Activated CD8-positive, alpha-beta memory T cell treated with anti-CD3 and anti-CD28 coated beads, Interleukin-2, amount 10 ng/mL, durations not matched to agents 7 days and 5 days (primary cell): ENCODE measurements at regions not wholly inside any gene's neighbourhood (a gene's known extent, or its start where the extent isn't known, plus 50 kb on each side); places are given as distances from the start of the nearest gene placed in this dataset.
"Not testable (repeated sequence)": the region's sequence is repeated elsewhere in the genome, so short reads cannot be mapped to it uniquely, and the experiment has no call there.

Source experiments
- ATAC-seq: fragments of 150-1000 bp; cut with Tn5 transposase; one replicate; pipeline ENCODE4 v1.10.0; 2021; ENCODE audit warnings: moderate library complexity
- CTCF ChIA-PET: fragments of 350-600 bp; sonication (Branson Sonifier 250); formaldehyde crosslinking; loops from one replicate; lab custom pipeline; 2021; ENCODE audit warnings: antibody characterized with exemption; lab: Charles Lee
- DNase-seq: peaks from one replicate; pipeline ENCODE4 v3.0.0-alpha.2; 2020
- H3K27ac Mint-ChIP-seq: one replicate; pipeline ENCODE4 v1.8.0; 2021; ENCODE audit warnings: mild to moderate bottlenecking, mixed read lengths
- H3K27me3 Mint-ChIP-seq: one replicate; pipeline ENCODE4 v1.8.0; 2021; ENCODE audit warnings: mixed read lengths
- H3K36me3 Mint-ChIP-seq: one replicate; pipeline ENCODE4 v1.8.0; 2021; ENCODE audit warnings: mild to moderate bottlenecking, mixed read lengths
- H3K4me1 Mint-ChIP-seq: one replicate; pipeline ENCODE4 v1.8.0; 2021; ENCODE audit warnings: mixed read lengths
- H3K4me3 Mint-ChIP-seq: one replicate; pipeline ENCODE4 v1.8.0; 2021; ENCODE audit warnings: mild to moderate bottlenecking, moderate library complexity, mixed read lengths
- H3K9me3 Mint-ChIP-seq: one replicate; pipeline ENCODE4 v1.8.0; 2022; ENCODE audit warnings: low read depth, mixed read lengths

DNA sequence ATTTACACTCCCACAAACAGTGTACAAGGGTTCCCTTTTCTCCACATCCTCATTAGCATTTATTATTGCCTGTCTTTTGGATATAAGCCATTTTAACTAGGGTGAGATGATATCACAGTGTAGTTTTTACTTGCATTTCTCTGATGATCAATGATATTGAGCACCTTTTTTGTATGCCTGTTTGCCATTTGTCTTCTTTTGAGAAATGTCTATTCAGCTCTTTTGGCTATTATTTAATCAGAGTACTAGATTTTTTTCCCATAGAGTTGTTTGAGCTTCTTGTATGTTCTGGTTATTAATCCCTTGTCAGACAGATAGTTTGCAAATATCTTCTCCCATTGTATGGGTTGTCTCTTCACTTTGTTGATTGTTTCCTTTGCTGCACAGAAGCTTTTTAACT lies 190.6 kb downstream of the MAGEB17 start:
- H3K27me3 Mint-ChIP-seq = no peaks in the 10 kb centered on the region
- no peak overlapping the region for H3K27ac Mint-ChIP-seq
- no peaks in the 10 kb centered on the region for H3K36me3 Mint-ChIP-seq
- H3K4me3 Mint-ChIP-seq = no peak overlapping the region
- CTCF ChIA-PET = no interaction called here
- no peak for ATAC-seq
- no peaks in the 10 kb centered on the region for H3K4me1 Mint-ChIP-seq
- H3K9me3 Mint-ChIP-seq = no peaks in the 10 kb centered on the region
- no peak for DNase-seq

DNA sequence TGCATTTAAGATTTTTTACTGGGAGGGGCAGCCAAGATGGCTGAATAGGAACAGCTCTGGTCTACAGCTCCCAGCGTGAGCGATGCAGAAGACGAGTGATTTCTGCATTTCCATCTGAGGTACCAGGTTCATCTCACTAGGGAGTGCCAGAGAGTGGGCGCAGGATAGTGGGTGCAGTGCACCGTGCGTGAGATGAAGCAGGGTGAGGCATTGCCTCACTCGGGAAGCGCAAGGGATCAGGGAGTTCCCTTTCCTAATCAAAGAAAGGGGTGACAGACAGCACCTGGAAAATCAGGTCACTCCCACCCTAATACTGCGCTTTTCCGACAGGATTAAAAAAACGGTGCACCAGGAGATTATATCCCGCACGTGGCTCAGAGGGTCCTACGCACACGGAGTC lies 192.8 kb downstream of the MAGEB17 start:
- H3K36me3 Mint-ChIP-seq, H3K4me1 Mint-ChIP-seq, DNase-seq, CTCF ChIA-PET, H3K27ac Mint-ChIP-seq, ATAC-seq, H3K4me3 Mint-ChIP-seq, H3K9me3 Mint-ChIP-seq, H3K27me3 Mint-ChIP-seq: not testable (repeated sequence)

- Mint-ChIP-seq H3K4me3 (no peak overlapping the region), H3K36me3 (no peaks in the 10 kb centered on the region), H3K27ac (no peak overlapping the region), H3K9me3 (no peaks in the 10 kb centered on the region), H3K27me3 (no peaks in the 10 kb centered on the region), H3K4me1 (no peaks in the 10 kb centered on the region)
- DNase-seq (no peak), ATAC-seq (no peak)
- CTCF ChIA-PET = no interaction called here
Observed at GRCh38 chrX:16368696-16369095, 201.4 kb downstream of the MAGEB17 start.

GRCh38 chrX:16376056-16376455 lies 208.8 kb downstream of the MAGEB17 start:
- H3K9me3 Mint-ChIP-seq = no peaks in the 10 kb centered on the region
- H3K4me3 Mint-ChIP-seq = no peak overlapping the region
- no peaks in the 10 kb centered on the region for H3K27me3 Mint-ChIP-seq
- CTCF ChIA-PET = no interaction called here
- H3K27ac Mint-ChIP-seq = no peak overlapping the region
- DNase-seq (no peak), ATAC-seq (no peak)
- H3K36me3 Mint-ChIP-seq = no peaks in the 10 kb centered on the region
- no peaks in the 10 kb centered on the region for H3K4me1 Mint-ChIP-seq

DNA sequence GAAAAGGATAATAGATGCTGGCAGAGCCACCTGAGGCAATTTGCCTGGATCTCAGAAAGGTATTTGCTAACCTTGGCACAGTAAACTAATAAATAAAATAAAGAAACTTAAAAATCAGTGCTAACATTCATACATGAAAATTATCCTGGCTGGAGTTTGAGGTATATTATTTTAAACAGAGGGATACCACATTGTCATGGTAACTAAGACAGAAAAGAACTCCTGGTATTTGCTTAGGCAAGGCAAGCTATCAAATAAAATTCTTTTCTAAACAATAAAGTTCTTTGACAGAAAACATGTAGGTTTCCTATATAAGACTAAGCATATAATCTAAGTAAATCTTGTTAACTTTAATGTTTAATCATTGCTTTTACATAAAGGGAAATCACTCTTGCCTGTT lies 218.8 kb downstream of the MAGEB17 start:
- CTCF ChIA-PET = no interaction called here
- no peaks in the 10 kb centered on the region for H3K4me1 Mint-ChIP-seq
- H3K9me3 Mint-ChIP-seq = no peaks in the 10 kb centered on the region
- no peaks in the 10 kb centered on the region for H3K36me3 Mint-ChIP-seq
- no peak overlapping the region for H3K4me3 Mint-ChIP-seq
- H3K27me3 Mint-ChIP-seq = peaks cover 13% of the 10 kb centered on the region
- no peak overlapping the region for H3K27ac Mint-ChIP-seq
- DNase-seq (no peak), ATAC-seq (no peak)

DNA sequence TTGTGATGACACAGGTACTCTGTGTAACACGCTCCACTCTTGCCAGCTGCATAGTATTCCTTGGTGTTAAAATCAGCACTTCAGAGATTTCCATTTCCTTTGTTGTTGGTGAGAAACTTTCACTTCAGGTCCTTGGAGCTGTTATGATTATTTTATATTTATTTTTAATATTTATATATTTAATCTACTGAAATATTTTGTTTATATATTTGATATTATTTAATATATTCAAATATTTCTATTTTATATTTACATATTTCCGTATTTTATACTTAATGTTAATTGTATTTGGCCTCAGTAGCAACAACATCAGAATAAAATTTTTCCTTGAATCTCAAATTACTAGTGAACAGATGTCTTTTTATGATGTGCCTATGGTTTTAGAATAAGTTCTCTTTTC lies 225.3 kb downstream of the MAGEB17 start:
- ATAC-seq (no peak), DNase-seq (no peak)
- H3K4me3 Mint-ChIP-seq = no peak overlapping the region
- no peaks in the 10 kb centered on the region for H3K9me3 Mint-ChIP-seq
- CTCF ChIA-PET = no interaction called here
- H3K27me3 Mint-ChIP-seq = peaks cover 3% of the 10 kb centered on the region
- no peaks in the 10 kb centered on the region for H3K4me1 Mint-ChIP-seq
- no peak overlapping the region for H3K27ac Mint-ChIP-seq
- H3K36me3 Mint-ChIP-seq = no peaks in the 10 kb centered on the region

- no peaks in the 10 kb centered on the region for H3K9me3 Mint-ChIP-seq
- no peak for ATAC-seq
- no peak overlapping the region for H3K27ac Mint-ChIP-seq
- CTCF ChIA-PET = no interaction called here
- DNase-seq = no peak
- H3K4me3 Mint-ChIP-seq = no peak overlapping the region
- H3K36me3 Mint-ChIP-seq = no peaks in the 10 kb centered on the region
- no peaks in the 10 kb centered on the region for H3K4me1 Mint-ChIP-seq
- no peaks in the 10 kb centered on the region for H3K27me3 Mint-ChIP-seq
Observed at GRCh38 chrX:16394290-16394689, 227.0 kb downstream of the MAGEB17 start.

DNA sequence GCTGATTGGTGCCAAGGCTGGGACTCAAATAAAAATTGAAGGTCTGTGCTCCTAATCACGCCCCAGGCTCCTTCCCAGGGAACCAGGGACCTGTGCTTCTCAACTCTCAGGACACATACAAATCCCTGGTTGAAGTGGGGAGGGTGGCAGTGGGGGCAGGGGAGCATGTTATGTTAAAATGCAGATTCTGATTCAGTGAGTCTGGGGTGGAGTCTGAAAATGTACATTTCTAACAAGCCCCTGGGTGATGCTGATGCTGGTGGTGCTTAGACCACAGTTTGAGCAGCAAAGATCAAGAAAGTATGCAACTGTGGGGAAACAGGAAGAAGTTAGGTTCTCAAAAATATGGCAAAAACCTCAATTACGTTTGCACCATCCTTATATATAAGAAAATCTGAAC lies 236.5 kb downstream of the MAGEB17 start:
- Mint-ChIP-seq H3K4me3 (no peak overlapping the region), H3K27ac (no peak overlapping the region), H3K36me3 (no peaks in the 10 kb centered on the region)

DNA sequence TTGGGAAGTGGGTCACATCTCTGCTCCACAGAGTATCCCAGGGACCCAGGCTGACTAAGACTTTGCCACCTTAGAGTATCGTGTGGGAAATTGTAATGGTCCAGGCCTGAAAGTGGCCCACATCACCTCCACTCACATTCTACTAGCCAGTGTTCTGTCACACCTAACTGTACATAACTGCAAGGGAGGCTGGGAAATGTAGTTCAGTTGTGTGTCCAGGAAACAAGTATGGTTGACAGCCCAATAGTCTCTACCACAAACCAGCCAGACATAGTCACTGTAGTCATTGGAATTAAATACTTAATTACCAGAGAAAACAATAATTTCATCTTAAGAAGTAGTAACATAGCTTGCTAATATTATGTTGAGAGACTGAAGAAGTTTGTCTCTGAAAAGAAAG lies 233.4 kb upstream of the S100G start:
- CTCF ChIA-PET = no interaction called here
- H3K36me3 Mint-ChIP-seq = no peaks in the 10 kb centered on the region
- ATAC-seq (no peak), DNase-seq (no peak)
- H3K9me3 Mint-ChIP-seq = no peaks in the 10 kb centered on the region
- H3K4me1 Mint-ChIP-seq = no peaks in the 10 kb centered on the region
- H3K27me3 Mint-ChIP-seq = peaks cover 5% of the 10 kb centered on the region
- no peak overlapping the region for H3K4me3 Mint-ChIP-seq
- no peak overlapping the region for H3K27ac Mint-ChIP-seq

More for the DNA sequence above, 236.5 kb downstream of the MAGEB17 start:
- Mint-ChIP-seq H3K9me3 (no peaks in the 10 kb centered on the region), H3K4me1 (no peaks in the 10 kb centered on the region), H3K27me3 (no peaks in the 10 kb centered on the region)
- DNase-seq = no peak
- CTCF ChIA-PET = interaction anchor here (0.9 kb wide), 1 partner anchor 25 kb away, joined by 3 read pairs; no protein-coding TSS in a partner anchor
- ATAC-seq = no peak

DNA sequence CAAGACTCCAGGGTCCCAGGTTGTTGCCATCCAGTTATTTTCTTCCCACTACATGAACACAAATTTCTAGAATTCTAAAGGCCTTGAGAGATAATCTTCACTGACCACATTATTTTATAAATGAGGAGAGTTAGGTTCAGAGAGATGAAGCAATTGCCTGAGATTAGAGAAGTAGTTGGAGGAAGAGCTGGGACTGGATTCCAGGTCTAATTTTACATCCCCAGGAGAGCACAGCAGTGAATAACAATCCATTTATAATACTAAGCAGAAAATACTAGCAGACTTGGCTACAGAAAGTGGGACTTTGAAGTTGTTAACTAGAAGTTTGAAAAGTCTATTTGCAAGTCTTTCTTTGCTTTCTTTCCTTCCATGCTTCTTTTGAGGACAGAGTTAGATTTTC lies 231.3 kb upstream of the S100G start:
- H3K9me3 Mint-ChIP-seq = no peaks in the 10 kb centered on the region
- CTCF ChIA-PET = no interaction called here
- DNase-seq (no peak), ATAC-seq (no peak)
- peaks cover 5% of the 10 kb centered on the region for H3K27me3 Mint-ChIP-seq
- H3K4me3 Mint-ChIP-seq = no peak overlapping the region
- H3K36me3 Mint-ChIP-seq = no peaks in the 10 kb centered on the region
- no peaks in the 10 kb centered on the region for H3K4me1 Mint-ChIP-seq
- no peak overlapping the region for H3K27ac Mint-ChIP-seq

DNA sequence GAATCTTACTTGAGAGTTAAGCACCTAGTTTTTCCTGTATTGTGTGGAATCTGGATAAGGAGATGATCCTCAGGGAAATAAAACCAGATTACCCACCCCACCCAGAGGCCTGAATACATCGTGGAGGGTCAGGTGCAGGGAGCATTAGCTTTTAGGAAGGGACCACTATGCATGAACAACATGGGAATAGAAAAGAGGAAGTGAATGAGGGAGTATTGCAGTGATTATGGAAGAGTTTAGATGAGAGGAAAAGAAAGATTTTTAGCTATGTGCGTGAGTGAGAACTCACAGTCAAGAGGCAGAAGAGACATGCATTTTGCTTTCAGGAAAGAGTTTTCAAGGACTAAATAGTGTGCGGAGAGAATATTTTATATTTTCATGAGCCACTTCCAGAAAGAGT lies 222.3 kb upstream of the S100G start:
- CTCF ChIA-PET = no interaction called here
- no peak for ATAC-seq
- peaks cover 3% of the 10 kb centered on the region for H3K27me3 Mint-ChIP-seq

DNA sequence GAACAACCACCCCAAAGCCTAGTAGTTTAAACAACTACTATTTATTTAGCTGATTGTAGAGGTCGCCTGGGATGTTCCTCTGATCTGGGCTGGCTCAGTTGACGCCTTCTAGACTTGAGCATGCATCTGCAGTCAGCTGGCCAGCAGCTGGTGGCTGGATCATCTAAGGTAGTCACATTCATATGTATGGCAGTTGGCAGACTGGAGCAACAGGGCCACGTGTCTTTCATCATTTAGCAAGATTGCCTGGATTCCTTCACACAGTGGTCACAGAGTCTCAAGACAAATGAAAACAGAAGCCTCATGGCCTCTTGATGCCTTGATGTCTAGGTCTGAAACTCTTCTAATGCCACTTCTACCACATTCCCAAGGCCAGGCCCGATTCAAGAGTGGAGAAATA lies 220.6 kb upstream of the S100G start:
- H3K27ac Mint-ChIP-seq = no peak overlapping the region
- DNase-seq = no peak

More for the DNA sequence above, 222.3 kb upstream of the S100G start:
- Mint-ChIP-seq H3K9me3 (no peaks in the 10 kb centered on the region), H3K4me1 (peaks cover 7% of the 10 kb centered on the region), H3K36me3 (no peaks in the 10 kb centered on the region), H3K4me3 (no peak overlapping the region), H3K27ac (no peak overlapping the region)
- DNase-seq = no peak

DNA sequence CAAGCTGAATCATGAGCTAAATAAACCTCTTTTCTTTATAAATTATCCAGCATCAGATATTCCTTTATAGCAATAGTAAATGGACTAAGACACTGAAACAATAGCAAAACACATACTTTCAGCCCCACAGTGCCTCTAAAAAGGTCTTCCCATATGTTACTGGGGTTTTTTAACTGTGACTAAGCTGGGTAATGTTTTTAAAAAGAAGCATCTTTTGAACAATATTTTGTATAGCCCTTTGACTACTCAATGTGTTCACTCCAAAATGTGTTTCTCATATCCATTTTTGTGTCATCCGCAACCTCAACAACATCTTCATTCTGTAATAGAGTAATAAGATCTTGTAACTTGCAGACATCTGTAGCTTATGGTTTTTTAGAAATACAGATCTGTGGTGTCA lies 218.7 kb upstream of the S100G start:
- CTCF ChIA-PET = interaction anchor here (0.8 kb wide), 1 partner anchor 9 kb away, joined by 3 read pairs; no protein-coding TSS in a partner anchor
- Mint-ChIP-seq H3K9me3 (no peaks in the 10 kb centered on the region), H3K4me1 (peaks cover 6% of the 10 kb centered on the region), H3K4me3 (no peak overlapping the region), H3K27ac (no peak overlapping the region), H3K36me3 (no peaks in the 10 kb centered on the region), H3K27me3 (peaks cover 3% of the 10 kb centered on the region)
- no peak for ATAC-seq
- no peak for DNase-seq

More for the DNA sequence above, 220.6 kb upstream of the S100G start:
- H3K36me3 Mint-ChIP-seq = no peaks in the 10 kb centered on the region
- H3K4me1 Mint-ChIP-seq = peaks cover 7% of the 10 kb centered on the region
- H3K9me3 Mint-ChIP-seq = no peaks in the 10 kb centered on the region
- H3K4me3 Mint-ChIP-seq = no peak overlapping the region
- peaks cover 3% of the 10 kb centered on the region for H3K27me3 Mint-ChIP-seq
- CTCF ChIA-PET = interaction anchor here (0.8 to 1.1 kb wide), 2 partner anchors 16 to 25 kb away, joined by 3 read pairs; no protein-coding TSS in a partner anchor
- ATAC-seq = no peak

DNA sequence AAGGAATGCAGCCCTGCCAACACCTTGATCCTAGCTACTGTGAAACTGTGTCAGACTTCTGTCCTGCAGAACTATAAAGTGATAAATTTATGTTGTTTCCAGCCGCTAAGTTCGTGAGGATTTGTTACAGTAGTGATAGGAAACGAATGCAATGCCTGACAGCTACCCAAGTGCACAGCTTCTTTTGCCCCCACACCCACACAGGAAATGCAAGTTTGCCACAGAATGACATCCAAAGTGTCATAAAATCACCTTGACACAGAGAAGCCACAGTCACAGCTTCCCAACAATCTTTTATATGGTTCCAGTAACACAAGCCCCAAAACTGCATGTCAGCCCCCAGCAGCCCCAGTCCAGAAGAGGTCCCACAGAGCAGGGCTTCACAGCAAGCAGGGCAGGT lies 216.9 kb upstream of the S100G start:
- Mint-ChIP-seq H3K4me3 (no peak overlapping the region), H3K9me3 (no peaks in the 10 kb centered on the region), H3K4me1 (peaks cover 6% of the 10 kb centered on the region), H3K36me3 (no peaks in the 10 kb centered on the region), H3K27ac (no peak overlapping the region), H3K27me3 (no peaks in the 10 kb centered on the region)
- DNase-seq (peak; percentile 38), ATAC-seq (no peak)
- CTCF ChIA-PET = interaction anchor here (1.0 kb wide), 1 partner anchor 11 kb away, joined by 3 read pairs; no protein-coding TSS in a partner anchor
